AG09309 (cell line): ENCODE measurements at regions not wholly inside any gene's neighbourhood (a gene's known extent, or its start where the extent isn't known, plus 50 kb on each side); places are given as distances from the start of the nearest gene placed in this dataset.
"Not testable (repeated sequence)": the region's sequence is repeated elsewhere in the genome, so short reads cannot be mapped to it uniquely, and the experiment has no call there.

ENCODE experiments used
- DNase-seq: peaks from one replicate; pipeline ENCODE4 v3.0.0-alpha.2; 2010; ENCODE audit warnings: low read depth
- H3K4me3 ChIP-seq: 2 replicates; pipeline ENCODE4 v1.5.1; 2011; ENCODE audit warnings: mild to moderate bottlenecking, low read depth, low read length, moderate library complexity; ENCODE audit not compliant: control insufficient read depth
- TF ChIP-seq, protein P1 (sequence below): IDR thresholded peaks from 2 replicates; pipeline ENCODE4 v1.5.1; 2011; ENCODE audit warnings: mild to moderate bottlenecking, low read depth, low read length, inconsistent platforms; ENCODE audit not compliant: insufficient read depth, control insufficient read depth; ENCODE audit errors: missing control alignments

- TF ChIP-seq, protein P1, sequence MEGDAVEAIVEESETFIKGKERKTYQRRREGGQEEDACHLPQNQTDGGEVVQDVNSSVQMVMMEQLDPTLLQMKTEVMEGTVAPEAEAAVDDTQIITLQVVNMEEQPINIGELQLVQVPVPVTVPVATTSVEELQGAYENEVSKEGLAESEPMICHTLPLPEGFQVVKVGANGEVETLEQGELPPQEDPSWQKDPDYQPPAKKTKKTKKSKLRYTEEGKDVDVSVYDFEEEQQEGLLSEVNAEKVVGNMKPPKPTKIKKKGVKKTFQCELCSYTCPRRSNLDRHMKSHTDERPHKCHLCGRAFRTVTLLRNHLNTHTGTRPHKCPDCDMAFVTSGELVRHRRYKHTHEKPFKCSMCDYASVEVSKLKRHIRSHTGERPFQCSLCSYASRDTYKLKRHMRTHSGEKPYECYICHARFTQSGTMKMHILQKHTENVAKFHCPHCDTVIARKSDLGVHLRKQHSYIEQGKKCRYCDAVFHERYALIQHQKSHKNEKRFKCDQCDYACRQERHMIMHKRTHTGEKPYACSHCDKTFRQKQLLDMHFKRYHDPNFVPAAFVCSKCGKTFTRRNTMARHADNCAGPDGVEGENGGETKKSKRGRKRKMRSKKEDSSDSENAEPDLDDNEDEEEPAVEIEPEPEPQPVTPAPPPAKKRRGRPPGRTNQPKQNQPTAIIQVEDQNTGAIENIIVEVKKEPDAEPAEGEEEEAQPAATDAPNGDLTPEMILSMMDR: no peak
- no peak for DNase-seq
- no peak overlapping the region for H3K4me3 ChIP-seq
Observed at GRCh38 chr20:53884859-53885541, 185.4 kb downstream of the BCAS1 start.

DNA sequence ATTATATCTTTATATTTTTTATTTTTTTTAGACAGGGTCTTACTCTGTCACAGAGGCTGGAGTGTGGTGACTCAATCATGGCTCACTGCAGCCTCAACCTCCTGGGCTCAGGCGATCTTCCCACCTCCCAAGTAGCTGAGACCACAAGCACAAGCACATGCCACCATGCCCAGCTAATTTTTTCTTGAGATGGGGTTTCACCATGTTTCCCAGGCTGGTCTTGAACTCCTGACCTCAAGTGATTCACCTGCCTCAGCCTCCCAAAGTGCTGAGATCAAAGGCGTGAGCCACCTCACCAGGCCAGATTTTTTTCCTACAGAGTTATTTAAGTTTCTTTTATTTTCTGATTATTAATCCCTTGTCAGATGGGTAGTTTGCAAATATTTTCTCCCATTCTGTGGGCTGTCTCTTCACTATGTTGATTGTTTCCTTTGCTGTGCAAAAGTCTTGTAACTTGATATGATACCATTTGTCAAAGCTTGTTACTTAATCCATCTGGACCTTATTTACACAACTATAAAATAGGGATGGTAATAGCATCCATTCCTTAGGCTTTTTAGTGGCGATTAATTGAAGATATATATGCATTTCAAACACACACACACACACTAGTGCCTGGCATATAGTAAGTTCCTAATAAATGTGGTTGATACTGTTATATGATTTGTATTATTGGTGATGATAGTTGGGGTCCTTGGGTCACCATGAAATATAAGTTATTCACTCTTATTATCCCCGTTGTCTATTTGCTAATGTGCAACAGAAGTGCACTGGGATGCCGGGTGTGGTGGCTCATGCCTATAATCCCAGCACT lies 187.1 kb downstream of the BCAS1 start:
- TF ChIP-seq, protein P1: no peak
- DNase-seq: no peak
- H3K4me3 ChIP-seq: no peak overlapping the region

DNA sequence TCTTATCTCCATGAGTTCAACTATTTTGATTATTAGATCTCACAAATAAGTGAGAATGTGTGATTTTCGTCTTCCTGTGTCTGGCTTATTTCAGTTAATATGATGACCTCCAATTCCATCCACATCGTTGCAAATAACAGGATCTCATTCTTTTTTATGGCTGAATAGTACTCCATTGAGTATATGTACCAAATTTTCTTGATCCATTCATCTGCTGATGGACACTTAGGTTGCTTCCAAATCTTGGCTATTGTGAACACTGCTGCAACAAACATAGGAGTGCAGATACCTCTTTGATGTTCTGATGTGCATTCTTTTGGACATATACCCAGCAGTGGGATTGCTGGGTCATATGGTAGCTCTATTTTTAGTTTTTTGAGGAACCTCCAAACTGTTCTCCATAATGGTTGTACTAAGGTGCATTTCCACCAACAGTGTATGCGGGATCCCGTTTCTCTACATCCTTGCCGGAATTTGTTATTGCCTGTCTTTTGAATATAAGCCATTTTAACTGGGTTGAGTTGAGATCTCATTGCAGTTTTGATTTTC lies 187.9 kb downstream of the BCAS1 start:
- not testable (repeated sequence) for H3K4me3 ChIP-seq, DNase-seq

DNA sequence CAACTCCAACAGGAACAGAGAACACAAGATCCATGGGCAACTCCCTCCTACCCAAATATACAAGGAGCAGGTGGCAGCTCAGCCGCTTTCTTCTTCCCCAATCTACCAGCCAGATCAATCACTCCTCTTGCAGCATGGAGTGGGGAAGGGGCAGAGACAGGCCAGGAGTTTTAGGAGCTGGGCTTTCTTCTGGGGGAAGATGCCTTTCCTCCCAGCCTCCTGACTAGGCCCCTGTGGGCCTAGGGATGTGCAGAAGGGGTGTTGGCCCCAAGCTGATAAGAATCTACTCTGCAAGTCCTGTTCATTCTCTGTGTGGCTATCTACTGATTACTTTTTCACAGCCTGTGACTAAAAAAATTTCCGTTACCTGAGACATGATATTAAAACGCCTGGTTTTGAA lies 189.0 kb downstream of the BCAS1 start:
- DNase-seq: no peak
- TF ChIP-seq, protein P1: no peak
- H3K4me3 ChIP-seq: no peak overlapping the region

GRCh38 chr20:53880108-53880641 lies 190.2 kb downstream of the BCAS1 start:
- TF ChIP-seq, protein P1: no peak
- H3K4me3 ChIP-seq: no peak overlapping the region
- no peak for DNase-seq

DNA sequence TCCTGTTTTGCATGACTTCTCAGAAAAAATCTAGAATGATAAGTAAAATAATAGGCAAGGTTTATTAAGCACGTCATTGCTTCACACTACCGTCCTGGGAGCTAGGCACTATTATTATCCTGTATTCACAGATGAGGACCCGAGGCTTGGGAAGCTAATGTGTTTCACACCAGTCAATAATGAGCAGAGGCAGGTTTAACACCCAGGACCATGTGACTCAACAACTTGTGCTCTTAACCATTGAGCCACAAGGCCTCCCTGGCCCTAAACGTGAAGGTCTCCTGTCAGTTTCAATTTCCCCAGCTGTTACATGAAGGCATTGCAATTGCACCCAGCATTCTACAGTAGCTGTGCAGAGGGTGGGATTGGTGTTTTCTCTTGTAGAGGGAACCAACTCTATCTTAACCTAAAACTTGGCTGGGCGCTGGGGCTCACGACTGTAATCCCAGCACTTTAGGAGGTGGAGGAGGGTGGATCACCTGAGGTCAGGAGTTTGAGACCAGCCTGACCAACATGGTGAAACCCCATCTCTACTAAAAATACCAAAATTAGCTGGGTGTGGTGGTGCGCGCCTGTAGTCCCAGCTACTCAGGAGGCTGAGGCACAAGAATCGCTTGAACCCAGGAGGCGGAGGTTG lies 191.2 kb downstream of the BCAS1 start:
- DNase-seq: no peak
- no peak overlapping the region for H3K4me3 ChIP-seq
- TF ChIP-seq, protein P1: no peak
